HG03442 (cell line): ENCODE measurements at regions not wholly inside any gene's neighbourhood (a gene's known extent, or its start where the extent isn't known, plus 50 kb on each side); places are given as distances from the start of the nearest gene placed in this dataset.
"Not testable (repeated sequence)": the region's sequence is repeated elsewhere in the genome, so short reads cannot be mapped to it uniquely, and the experiment has no call there.

Experiments
- ATAC-seq: cut with Tn5 transposase; IDR thresholded peaks from one replicate; pipeline ENCODE4 v1.9.1; 2021; ENCODE audit warnings: mild to moderate bottlenecking, moderate library complexity; ENCODE audit not compliant: unreplicated experiment

DNA sequence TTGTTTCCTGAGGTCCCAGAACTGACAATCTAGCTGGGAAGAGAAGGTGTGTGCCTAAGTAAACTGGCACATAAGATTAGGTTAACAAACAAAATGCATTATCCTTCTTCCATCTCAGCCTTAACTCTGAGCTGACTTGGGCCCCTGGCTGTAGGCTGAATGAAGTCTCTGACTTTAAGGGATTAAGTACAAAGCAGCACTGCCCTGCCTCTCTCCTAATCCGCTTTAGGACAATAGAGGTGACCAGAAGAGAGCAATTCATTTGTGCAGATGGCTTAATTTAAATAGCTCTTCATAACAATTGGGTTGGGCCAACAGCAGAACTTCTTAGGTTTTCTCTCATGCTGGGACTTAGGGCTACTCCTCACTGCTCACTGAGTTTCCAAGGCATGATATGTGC, 181.6 kb upstream of the SOX14 start:
- ATAC-seq, result no peak

DNA sequence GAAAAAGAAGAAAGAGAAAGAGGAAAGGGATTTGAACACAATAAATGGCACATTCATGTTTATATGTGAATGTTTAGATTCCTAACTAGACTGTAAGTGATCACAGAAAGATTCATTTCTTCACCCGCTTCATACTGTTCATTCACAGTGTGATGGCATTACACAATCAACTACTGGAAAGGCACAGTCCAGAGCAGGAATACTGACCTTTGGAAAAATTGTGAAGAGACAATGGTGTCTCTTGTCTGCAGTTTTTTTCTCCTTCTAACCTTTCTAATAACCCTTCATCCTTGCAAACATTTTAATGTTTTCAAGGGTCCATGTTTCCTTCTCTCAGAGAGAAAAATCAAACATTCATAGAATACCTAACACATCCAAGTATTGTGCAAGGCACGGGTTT, 180.9 kb upstream of the SOX14 start:
- no peak for ATAC-seq

DNA sequence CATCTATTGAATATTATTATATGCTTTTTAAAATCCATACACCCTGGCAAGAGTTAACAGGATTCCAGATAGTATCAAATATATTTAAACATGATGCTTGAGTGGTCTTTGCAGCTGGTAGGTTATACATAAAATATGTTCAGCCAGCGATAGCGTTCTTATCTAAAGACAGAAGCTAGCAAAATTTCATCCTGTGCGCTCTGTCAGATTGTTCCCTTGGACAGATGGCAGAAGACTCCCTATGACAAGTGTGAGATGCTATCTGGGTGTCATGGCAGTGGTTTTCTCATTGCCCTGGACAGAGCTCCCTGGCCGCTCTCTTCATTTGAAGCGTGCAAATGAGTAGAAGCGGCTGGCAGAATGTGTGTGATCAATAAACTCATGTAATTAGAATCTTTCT, 175.2 kb upstream of the SOX14 start:
- ATAC-seq, result no peak

DNA sequence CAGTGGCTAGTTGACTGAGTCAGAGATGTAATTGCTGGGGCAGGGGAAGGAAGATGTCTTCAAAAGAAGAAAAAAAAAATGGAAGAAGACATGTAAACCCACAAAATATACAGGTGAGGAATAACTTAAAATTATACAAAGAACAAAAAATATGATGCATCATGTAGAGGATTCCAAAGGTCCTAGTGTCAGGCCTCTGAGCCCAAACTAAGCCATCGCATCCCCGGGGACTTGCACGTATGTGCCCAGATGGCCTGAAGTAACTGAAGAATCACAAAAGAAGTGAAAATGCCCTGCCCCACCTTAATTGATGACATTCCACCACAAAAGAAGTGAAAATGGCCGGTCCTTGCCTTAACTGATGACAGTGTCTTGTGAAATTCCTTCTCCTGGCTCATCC, 168.7 kb upstream of the SOX14 start:
- not testable (repeated sequence) for ATAC-seq

DNA sequence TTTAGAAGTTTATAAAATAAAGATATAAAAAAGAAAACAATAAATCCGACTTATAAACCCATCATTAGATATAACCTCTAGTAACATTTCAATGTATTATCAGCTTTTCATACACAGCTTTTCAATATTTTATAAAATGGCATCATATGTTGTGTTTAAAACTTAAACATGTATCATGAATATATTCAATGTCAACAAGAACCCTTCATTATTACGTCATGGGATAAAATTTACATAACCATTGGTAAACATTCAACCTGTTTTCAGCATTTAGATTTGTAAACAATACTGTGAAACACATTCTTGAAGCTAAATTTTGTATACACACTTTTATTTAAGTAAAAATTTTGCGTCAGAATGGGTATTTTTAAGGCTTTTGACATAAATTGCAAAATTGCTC, 153.4 kb upstream of the SOX14 start:
- no peak for ATAC-seq

DNA sequence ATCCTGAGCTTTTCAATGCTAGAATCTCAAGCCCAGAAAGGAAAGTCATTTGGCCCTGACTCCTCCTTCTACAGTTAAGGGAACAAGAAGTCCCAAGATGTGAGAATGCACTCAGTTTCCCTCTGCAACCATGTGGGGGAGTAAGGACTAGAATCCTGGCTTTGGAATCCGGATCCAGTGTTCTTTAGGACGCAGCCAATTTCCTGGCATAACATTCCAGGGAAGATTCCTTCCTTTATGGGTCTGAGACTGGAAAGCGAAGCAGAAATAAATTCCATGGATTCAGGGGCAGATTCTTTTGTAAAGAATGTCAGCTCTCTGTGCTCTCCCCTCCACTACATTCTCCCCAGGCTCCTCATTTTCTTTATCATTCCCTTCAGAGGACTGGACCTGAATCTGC, 151.8 kb upstream of the SOX14 start:
- no peak for ATAC-seq

DNA sequence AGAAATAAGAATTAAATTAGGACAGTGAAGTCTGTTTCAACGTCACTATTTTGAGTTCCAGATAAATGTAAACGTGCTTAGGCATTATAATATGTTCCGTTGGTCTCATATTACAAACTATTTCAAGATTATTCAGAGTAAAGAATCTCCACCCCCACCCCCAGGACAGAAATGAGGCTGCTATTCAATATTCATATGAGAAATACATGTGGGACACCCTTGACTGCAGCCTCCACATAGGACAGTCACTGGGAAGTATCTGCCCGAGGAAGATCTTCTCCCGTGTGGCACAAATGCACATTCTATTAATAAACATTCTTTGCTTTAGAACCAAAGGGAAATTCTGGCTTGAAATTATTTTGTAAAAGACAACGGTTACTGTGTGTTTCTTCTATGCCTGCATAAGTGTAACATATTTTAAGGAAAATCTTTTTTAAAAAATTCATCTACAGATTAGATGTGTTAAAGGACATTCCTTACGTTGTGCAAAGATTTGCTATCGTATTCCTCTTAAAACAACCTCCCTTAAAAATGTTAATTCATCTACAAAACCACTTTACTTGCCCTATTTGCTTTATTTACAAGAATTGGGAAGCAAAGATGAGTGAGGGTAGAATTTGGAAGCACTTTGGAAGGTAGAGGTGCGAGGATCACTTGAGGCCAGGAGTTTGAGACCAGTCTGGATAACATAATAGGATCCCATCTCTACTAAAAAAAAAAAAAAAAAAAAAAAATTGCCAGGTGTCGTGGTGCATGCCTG, 148.3 kb upstream of the SOX14 start:
- ATAC-seq, result no peak

DNA sequence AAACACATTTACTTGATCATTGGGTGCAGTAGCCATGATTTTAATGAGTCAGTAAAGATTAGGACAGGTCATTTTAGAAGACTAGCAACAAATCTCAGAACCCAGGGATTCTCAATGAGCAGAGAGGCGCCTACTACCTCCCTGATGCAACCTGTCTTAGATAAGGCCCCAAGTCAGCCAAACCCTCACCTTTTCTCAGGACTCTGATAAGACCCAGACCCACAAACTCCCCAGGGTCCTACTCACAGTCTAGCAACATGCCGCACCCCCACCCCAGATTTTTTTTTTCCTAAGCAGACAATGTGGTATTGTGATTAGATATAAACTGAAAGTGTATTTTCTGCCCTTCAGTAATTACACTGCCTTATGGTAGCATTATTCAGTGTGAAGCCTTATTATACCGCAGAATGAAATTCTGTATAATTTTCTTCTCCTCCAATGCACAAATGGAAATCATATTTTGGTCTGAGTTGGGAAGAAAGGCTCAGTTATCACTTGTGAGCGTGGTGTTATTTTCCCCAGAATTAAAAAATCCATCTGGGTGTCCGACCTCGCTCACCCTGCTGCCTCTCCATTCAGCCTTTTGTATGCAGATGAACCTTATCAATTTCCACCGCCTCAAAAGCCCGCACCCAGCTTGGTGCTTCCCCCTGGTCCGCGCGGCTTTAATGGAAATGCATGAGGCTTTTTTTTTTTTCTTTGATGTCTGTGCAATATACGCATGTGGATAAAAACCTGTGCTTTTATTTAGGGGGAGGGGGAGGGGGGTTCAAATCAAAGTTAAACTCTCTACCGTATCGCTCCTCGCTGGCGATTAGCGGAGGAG, 122.0 kb upstream of the SOX14 start:
- ATAC-seq, result no peak

DNA sequence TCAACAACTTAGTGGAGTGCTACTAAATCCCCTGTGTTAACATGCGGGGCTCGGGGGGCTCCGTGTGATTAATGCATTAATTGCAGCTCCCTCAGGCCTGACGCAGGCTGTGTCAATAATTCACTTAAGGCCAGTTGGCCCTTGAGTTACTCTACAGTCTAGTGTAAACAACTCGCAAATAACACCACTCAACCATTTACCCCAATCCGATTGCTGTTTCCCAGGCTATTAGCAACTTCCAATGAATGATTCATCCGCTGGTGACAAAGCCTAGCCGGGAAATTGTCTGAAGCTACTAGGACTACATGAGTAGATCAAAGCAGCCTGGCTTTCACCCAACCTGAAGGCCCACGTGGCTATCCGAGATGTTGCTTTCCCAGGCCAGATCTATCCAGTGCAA, 121.3 kb upstream of the SOX14 start:
- ATAC-seq, result no peak

DNA sequence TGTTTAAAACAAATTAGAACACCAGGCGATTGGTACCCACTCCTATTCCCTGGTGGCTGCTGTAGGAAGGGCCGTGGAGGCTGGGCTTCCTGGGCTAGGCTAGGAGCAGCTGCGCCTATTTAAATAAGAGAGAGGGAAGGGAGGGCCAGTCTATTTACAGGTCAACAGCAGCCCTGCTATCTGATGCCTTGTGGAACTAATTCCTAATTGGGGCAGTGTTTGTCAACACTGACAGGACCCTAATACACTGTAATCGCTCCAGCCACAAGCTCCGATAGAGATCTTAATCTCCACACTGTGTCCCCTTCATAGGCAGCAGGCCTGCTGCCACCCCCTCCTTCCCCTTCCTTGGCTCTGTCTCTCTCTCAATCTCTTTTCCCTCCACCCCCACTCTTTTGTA, 116.9 kb upstream of the SOX14 start:
- no peak for ATAC-seq

DNA sequence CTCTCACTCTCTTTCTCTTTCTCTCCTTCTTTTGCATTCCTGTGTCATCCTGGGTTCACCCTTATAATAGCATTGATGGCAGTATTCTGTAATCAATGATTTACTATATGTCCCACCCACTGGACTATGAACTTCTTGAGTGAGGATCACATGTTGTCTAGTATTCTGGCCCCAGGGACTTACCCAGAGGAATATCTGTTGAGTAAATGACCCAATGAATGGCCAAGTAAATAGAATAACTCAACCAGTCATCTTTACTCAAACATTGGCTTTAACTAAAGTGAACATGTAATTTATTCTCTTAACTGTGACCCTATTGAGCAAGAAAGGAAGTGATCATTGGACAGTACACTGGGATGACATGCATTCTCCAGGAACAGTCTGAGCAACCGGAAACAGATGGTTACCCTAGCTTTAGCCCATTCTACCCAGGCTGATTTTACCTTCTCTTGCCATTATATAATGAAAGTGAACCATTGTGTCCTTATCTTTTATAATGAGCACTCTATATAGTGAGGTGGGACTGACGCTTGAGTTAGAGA, 94.5 kb upstream of the SOX14 start:
- ATAC-seq, result no peak

DNA sequence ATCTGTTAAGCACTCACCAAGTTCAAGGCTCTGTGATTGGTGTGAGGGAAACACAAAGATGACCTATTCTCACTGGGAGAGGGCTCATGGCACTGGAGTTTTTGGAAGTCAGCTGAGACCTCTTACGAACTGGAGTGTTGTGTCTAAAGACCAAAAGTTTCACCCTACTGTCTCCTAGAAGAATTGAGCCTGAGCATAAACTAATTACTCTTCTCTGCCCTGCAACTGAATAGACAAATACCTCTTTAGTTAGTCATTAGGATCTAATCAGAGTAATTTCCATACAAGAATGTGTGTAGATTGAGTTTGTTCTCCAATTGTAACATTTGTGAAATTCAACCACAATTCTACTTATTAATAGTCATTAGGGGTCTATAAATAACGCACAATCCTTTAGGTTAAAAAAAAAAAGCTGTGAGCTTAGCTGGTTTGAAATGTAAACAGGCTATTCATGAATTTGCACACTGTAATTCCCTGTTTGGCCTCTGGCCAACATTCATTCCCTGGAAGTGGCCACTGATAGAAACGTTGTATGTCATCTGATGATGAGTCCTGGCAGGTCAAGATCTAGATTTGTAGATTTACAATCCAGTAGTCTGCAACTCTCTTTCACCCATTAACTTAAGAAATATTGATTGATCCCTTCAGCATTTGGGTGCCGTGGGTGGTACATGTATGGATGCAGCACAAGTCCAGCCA, 76.8 kb upstream of the SOX14 start:
- ATAC-seq, result no peak

DNA sequence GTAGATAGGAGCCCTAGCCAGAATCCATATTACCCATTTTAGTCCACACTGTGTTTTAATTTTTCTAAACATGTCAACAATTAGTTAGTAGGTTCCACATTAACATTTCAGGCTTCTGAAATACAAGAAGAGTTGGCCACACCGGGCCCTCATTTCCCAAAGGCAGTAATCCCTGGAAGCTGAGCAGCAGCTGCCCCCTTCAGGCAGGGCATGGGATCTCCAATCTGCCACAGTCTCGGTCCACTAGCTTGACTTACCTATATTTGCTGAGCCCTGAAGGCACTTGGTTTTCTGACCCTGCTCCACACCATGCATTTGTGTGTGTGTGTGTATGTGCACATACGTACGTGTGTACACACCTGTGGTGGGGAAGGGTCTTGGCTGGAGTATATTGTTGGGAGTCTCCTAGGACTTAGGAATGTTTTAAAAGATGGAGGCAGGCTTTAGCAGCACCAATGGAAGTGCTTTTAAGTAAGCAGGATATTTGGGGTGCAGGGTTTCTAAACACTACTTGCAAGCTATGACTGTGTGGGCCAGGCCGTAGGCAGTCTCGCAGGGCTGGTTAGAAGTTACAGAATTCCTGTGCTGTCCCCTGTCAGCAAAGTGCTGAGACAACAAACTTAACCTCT, 71.2 kb upstream of the SOX14 start:
- no peak for ATAC-seq

DNA sequence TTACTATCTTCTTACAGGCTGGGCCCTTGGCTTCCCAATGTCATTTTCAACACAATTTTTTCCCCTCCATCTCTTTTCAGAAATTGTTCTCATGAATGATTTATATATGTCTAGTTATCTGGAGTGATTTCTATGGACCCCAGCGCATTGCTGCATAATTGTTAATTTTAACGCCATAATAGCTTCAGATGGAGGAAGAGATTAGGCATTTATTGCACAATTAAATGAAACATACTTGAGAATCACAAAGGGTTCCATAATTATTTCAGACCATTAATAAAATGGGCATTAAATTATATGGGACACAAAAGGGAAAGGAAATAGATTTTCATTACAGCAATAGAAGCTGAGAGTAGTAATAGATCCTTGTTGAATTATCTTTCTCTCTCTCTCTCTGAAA, 70.3 kb upstream of the SOX14 start:
- no peak for ATAC-seq

DNA sequence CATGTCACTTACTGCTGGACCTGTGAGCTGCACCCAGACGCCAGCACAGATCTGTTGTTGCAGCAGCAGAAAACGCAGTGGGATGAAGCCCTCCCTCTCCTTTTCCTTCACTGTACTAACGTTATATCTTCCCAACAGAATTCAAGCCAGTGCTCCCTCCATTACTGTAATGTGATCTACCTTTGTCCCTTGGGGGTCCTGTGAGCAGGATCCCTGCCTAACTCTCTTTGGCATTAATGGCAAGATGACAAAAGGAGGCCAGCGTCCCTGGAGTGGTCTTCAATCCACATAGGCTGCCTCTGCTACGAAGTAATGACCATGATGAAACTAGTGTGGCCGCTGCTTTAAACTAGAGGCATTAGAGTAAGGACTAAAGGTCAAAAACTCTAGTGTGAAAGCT, 69.3 kb upstream of the SOX14 start:
- ATAC-seq, result no peak

DNA sequence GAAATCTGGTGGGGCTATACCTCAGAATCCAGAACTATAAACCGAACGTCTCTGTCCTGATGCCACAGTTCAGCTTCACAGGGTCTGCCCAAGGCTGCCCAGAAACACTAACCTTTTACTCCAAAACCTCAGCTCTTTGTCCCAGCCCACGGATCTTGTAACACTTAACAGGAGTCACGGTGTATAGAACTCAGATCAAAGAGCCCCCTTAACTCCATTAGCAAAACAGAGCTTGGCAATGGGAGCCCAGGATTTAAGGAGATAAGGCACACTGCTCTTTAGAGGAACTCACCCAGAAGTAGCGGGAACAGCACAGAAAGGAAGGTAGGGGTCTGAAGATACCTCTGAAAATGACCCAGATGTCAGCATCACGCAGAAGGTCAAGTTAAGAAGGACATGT, 68.8 kb upstream of the SOX14 start:
- ATAC-seq, result no peak

DNA sequence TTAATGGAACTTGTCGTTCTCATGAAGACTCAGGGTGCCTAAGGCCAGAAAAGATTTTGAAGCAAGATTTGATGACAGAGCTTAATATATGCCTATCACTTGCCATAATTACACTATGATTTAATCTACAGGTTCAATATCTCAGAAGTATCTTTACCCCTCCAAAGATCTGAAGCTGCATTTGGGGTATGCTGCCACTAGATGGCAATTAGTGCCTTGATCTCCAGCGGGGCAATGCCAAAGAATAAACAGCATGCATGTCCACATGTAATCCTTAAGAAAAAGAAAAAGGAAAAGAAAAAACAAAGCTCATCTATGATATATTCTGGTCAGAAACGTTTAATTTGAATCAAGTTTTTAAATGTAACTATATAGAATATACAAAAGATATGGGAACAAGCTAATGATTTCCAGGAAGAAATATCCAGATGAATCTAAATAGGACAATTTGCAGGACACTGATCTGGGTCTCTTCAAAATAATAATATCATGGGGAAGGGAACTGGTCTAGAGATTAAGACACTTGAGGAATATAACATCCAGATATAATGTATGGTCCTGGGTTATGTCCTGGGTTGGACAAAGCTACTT, 55.0 kb upstream of the SOX14 start:
- no peak for ATAC-seq

DNA sequence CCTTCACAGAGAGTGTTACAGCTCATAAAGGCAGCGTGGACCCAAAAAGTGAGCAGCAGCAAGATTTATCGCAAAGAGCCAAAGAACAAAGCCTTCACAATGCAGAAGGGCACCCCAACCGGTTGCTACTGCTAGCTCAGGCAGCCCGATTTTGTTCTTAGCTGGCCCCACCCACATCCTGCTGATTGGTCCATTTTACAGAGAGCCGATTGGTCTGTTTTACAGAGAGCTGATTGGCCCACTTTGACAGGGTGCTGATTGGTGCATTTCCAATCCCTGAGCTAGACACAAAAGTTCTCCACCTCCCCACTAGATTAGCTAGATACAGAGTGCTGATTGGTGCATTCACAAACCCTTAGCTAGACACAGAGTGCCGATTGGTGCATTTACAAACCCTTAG, 50.1 kb upstream of the SOX14 start:
- not testable (repeated sequence) for ATAC-seq
